Astrocyte of the spinal cord (primary cell): ENCODE measurements at regions not wholly inside any gene's neighbourhood (a gene's known extent, or its start where the extent isn't known, plus 50 kb on each side); places are given as distances from the start of the nearest gene placed in this dataset.

ENCODE experiments used
- DNase-seq: peaks from one replicate; pipeline ENCODE4 v3.0.0; 2011; ENCODE audit warnings: low read depth, low spot score
- H3K4me3 ChIP-seq: 2 replicates; pipeline ENCODE4 v1.5.1; 2011; ENCODE audit warnings: low read depth, mild to moderate bottlenecking, low read length, moderate library complexity
- in situ Hi-C: cut with HindIII; loops from 2 replicates; pipeline ENCODE4 v1.10.0; 2017; ENCODE audit warnings: low sequenced_read_pairs
- TF ChIP-seq, protein P1 (sequence below): IDR thresholded peaks from 2 replicates; pipeline ENCODE4 v1.5.1; 2012; ENCODE audit warnings: low read depth, mild to moderate bottlenecking, low read length, inconsistent platforms

DNA sequence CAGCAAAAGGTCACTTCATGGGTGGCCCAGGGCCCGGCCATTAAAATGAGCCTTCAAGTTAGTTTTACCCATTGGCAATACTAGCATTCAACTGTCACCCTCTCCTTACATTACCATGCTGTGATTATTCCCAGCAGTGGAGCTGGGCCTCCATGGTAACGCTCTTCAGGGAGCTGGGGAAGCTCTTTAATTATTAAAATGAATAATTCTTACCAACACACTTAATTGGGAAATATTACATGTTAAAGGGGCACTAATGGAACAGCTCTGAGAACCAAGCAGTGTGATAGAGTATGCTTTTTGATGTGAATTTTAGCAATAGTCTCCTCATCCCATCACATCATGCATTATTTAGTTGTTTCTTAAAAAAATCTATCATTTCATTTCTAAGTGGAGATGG is 187.2 kb downstream of the CEMIP2 start:
- TF ChIP-seq, protein P1, sequence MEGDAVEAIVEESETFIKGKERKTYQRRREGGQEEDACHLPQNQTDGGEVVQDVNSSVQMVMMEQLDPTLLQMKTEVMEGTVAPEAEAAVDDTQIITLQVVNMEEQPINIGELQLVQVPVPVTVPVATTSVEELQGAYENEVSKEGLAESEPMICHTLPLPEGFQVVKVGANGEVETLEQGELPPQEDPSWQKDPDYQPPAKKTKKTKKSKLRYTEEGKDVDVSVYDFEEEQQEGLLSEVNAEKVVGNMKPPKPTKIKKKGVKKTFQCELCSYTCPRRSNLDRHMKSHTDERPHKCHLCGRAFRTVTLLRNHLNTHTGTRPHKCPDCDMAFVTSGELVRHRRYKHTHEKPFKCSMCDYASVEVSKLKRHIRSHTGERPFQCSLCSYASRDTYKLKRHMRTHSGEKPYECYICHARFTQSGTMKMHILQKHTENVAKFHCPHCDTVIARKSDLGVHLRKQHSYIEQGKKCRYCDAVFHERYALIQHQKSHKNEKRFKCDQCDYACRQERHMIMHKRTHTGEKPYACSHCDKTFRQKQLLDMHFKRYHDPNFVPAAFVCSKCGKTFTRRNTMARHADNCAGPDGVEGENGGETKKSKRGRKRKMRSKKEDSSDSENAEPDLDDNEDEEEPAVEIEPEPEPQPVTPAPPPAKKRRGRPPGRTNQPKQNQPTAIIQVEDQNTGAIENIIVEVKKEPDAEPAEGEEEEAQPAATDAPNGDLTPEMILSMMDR = no peak
- DNase-seq = no peak
- no peak overlapping the region for H3K4me3 ChIP-seq
- in situ Hi-C loops = no loop called here

DNA sequence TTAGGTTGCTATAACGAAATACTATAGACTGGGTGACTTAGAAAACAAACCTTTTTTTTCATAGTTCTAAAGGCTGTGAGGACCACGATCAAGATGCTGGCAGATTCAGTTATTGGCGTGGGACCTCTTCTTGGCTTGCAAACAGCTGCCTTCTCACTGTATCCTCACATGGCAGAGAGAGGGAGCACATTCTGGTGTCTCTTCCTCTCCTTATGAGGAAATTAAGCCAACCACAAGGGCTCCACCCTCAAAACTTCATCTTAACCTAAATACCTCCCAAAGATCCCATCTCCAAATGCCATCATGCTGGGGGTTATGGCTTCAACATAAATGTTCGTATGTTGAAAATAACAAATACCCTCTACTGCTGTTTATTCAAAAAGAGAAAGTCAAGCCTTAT is 197.1 kb downstream of the CEMIP2 start:
- TF ChIP-seq, protein P1 = no peak
- in situ Hi-C loops = no loop called here
- no peak for DNase-seq
- H3K4me3 ChIP-seq = no peak overlapping the region

DNA sequence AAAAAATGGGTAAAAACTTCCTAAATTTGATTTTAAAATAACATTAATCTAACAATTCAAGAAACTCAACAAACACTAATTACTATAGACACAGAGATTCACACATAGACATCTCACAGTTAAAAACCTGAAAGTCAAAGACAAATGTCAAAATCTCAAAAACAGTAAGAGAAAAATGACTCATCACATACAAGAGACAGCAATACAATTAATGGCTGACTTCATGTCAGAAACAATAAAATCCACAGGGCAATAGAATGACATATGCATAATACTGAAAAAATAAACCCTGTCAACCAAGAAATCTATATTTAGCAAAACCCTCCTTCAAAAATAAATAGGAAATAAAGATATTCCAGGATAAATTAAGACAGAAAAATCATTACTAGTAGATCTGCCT is 200.4 kb downstream of the CEMIP2 start:
- in situ Hi-C loops = no loop called here

DNA sequence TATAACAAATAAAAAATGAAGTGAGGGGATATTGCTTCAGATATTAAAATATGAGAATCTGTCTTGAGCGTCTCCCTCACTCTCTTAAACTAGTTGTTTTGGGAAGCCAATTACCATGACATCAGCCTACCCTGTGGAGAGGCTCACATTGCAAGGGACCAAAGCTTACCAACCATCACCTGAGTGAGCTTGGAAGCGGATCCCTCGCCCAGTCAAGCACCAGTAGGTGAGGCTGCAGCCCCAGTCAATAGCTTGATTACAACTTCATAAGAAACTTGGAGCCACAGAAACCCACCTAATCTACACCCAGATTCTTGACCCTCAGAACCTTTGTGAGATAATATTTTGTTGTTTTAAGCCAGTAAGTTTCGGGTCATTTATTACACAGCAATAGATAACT is 206.2 kb downstream of the CEMIP2 start:
- in situ Hi-C loops = no loop called here
- DNase-seq = no peak
- H3K4me3 ChIP-seq = no peak overlapping the region
- TF ChIP-seq, protein P1 = no peak

More for the DNA sequence above, 200.4 kb downstream of the CEMIP2 start:
- TF ChIP-seq, protein P1 = no peak
- DNase-seq = no peak
- H3K4me3 ChIP-seq = no peak overlapping the region

DNA sequence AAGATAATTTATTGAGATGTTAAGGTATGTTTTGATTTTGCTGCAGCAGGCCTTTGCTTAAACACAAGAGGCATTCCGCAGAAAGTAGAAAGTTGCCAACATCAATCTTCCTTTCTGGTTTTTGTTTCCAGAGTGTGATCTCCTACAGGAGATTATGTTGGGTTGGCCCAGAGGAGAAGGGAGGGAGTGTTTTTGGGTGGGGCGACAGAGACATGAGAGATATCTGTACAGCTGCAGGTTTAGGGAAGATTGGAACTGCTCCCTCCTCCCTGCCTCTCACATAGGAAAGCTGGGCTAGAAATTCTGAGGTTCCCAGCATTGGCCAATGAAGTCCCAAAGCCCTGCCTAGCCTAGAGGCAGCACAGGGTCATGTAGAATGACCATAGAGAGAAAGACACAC is 211.0 kb downstream of the CEMIP2 start:
- no peak for DNase-seq
- TF ChIP-seq, protein P1 = no peak
- H3K4me3 ChIP-seq = no peak overlapping the region
- in situ Hi-C loops = no loop called here

DNA sequence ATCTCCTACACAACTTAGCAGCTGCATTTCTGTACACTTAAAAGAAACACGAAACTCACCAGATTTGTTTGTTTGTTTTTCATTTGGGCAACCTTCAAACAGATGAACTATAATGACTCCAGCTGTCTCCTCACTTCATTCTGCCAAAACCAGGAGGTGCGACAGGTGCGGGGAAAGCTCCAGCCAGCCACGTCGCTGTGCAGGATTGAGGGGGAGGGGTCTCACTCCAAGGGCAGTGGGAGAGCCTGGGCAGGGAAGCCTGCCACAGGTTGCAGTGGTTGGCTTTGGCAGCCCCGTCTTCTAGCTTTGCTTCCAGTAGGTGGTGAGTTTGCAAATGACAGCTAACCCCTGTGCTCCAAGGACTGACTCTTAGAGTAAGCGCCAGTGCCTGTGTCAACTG is 215.8 kb downstream of the CEMIP2 start:
- no peak for DNase-seq
- H3K4me3 ChIP-seq = no peak overlapping the region
- in situ Hi-C loops = no loop called here
- TF ChIP-seq, protein P1 = no peak

DNA sequence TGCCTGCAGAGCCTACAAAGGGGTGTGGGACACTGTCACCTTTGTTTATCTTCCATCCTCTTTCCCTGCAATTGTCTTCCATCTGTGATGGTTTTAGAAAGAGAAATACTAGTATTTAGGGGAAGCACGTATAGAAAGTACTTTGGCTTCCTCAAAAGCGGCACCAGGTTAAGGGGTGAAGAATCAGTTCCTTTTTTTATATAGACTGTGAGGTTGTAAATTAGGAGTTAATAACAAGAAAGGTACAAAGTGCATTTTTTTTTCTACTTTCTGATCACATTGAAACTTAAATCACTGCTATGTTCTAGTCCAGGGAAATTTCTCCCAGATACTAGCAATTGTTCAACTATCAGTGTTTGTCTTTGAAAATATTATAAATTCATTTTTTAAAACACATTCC is 219.3 kb downstream of the CEMIP2 start:
- in situ Hi-C loops = no loop called here

More for the DNA sequence above, 219.3 kb downstream of the CEMIP2 start:
- TF ChIP-seq, protein P1 = no peak
- no peak for DNase-seq
- no peak overlapping the region for H3K4me3 ChIP-seq
